ENCODE measurements at regions not wholly inside any gene's neighbourhood (a gene's known extent, or its start where the extent isn't known, plus 50 kb on each side); places are given as distances from the start of the nearest gene placed in this dataset.

GRCh38 chr16:51470492-51470891 is 319.4 kb upstream of the SALL1 start:
- TF ChIP-seq ZSCAN22 (CRISPR knock-in tag; IDR thresholded peaks at IDR 0.05) (no peak), SMC3 (IDR thresholded peaks at IDR 0.05; ENCODE audit: low read length) (no peak), MAX (IDR thresholded peaks at IDR 0.05) (no peak)
